ENCODE measurements at regions not wholly inside any gene's neighbourhood (a gene's known extent, or its start where the extent isn't known, plus 50 kb on each side); places are given as distances from the start of the nearest gene placed in this dataset.

DNA sequence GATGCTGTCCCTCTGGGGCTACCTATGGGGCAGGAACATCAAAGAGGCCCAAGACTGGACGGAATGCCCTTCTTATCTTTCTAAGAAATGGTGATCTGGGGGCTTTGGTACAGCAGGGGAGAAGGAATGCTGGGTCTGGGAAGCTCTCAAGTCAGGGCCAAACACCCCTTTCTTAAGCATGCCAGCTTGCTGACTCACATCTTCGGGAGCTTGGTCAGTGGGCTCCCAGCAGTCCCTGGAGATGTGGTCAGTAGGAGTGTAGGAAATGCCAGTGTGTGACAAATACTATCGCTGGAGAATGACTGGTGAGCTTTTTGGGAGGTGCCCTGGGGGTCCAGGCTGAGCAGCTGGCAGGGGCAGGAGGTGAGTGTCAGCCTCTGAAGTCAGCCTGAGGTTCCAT is 105.0 kb upstream of the CDC42EP3 start:
- Histone ChIP-seq H4K8ac (replicated peaks; ENCODE audit: insufficient read length, low read depth, low read length) (no peak overlapping the region), H2BK15ac (ENCODE audit: low read depth, low read length) (no peak overlapping the region), H3K18ac (ENCODE audit: insufficient read length, low read depth, low read length) (no peak overlapping the region), H3K9me3 (ENCODE audit: control insufficient read depth, low read depth, low read length) (peaks cover 7% of the 10 kb centered on the region), H3K9ac (ENCODE audit: extremely low read depth, insufficient read length, low read length) (no peak overlapping the region), H2BK20ac (ENCODE audit: low read depth, low read length, poor library complexity, severe bottlenecking) (no peak overlapping the region), H3K4me1 (ENCODE audit: insufficient read depth, low read length) (no peaks in the 10 kb centered on the region), H4K91ac (ENCODE audit: insufficient read length, low read depth, low read length) (no peak overlapping the region), H3K23me2 (ENCODE audit: insufficient read length, low read depth, low read length, poor library complexity, severe bottlenecking) (no peaks in the 10 kb centered on the region), H3K27ac (ENCODE audit: insufficient read length, low read depth, low read length) (no peak overlapping the region), H2AFZ (ENCODE audit: low read length) (no peak overlapping the region), H4K5ac (ENCODE audit: insufficient read length, low read depth, low read length) (no peak overlapping the region), H3K27me3 (ENCODE audit: insufficient read depth, low read length) (no peaks in the 10 kb centered on the region), H2BK5ac (ENCODE audit: insufficient read length, low read length) (no peak overlapping the region), H2BK12ac (ENCODE audit: insufficient read length, low read depth, low read length) (no peak overlapping the region), H3T11ph (ENCODE audit: low read length) (no peak overlapping the region), H3K56ac (ENCODE audit: insufficient read length, low read depth, low read length) (no peak overlapping the region), H3K79me2 (ENCODE audit: insufficient read depth, low read length) (no peaks in the 10 kb centered on the region), H2AK5ac (ENCODE audit: insufficient read length, low read length) (no peak overlapping the region), H3K14ac (ENCODE audit: insufficient read depth, low read length) (peak overlapping the region; percentile 58; the same call in 1 of the 2 replicates), H3K79me1 (ENCODE audit: insufficient read depth, low read depth, low read length, poor library complexity, severe bottlenecking) (no peaks in the 10 kb centered on the region), H3K23ac (ENCODE audit: insufficient read length, low read depth, low read length) (no peak overlapping the region), H3K4me2 (ENCODE audit: insufficient read depth, insufficient read length, low read length) (no peak overlapping the region), H3K4ac (ENCODE audit: low read depth, low read length) (no peak overlapping the region), H2BK120ac (ENCODE audit: low read depth, low read length, poor library complexity, severe bottlenecking) (no peak overlapping the region), H4K20me1 (ENCODE audit: control insufficient read depth, insufficient read depth, insufficient read length) (no peaks in the 10 kb centered on the region)
- Mint-ChIP-seq H3K9me3 (peaks cover 18 to 22% of the 10 kb centered on the region in 2 experiments), H3K4me3 (no peak overlapping the region), H3K27me3 (ENCODE audit: low read depth) (peaks cover 2% of the 10 kb centered on the region; the same call in 1 of the 2 replicates), H3K36me3 (ENCODE audit: insufficient read depth in 1 of 3, low read depth in 3 of 3) (peaks cover 0 to 16% (median 3%) of the 10 kb centered on the region in 3 experiments; a peak in 6 of 7 replicates), H3K4me1 (peaks cover 10 to 18% of the 10 kb centered on the region in 2 experiments), H3K27ac (peak overlapping the region in 1 of 3 experiments; percentile 25; a peak in 1 of 7 replicates)
- no peak for DNase-seq
- WGBS (ENCODE audit: extremely low coverage, insufficient read length, low lambda C conversion rate): no CpG with 5 or more reads among the region's 3 CpGs
- no peak for TF ChIP-seq CTCF (conservative IDR thresholded peaks at IDR 0.05)
